Hippocampal formation (tissue), 2 donors: ENCODE measurements at regions not wholly inside any gene's neighbourhood (a gene's known extent, or its start where the extent isn't known, plus 50 kb on each side); places are given as distances from the start of the nearest gene placed in this dataset.
"Not testable (repeated sequence)": the region's sequence is repeated elsewhere in the genome, so short reads cannot be mapped to it uniquely, and the experiment has no call there.

Experiments
- DNase-seq, 2 donors: peaks; one replicate each; lab custom pipeline; 2025; lab: John Stamatoyannopoulos, UW

GRCh38 chr6:6978731-6979130 lies 129.0 kb upstream of the RREB1 start:
- no peak for DNase-seq

DNA sequence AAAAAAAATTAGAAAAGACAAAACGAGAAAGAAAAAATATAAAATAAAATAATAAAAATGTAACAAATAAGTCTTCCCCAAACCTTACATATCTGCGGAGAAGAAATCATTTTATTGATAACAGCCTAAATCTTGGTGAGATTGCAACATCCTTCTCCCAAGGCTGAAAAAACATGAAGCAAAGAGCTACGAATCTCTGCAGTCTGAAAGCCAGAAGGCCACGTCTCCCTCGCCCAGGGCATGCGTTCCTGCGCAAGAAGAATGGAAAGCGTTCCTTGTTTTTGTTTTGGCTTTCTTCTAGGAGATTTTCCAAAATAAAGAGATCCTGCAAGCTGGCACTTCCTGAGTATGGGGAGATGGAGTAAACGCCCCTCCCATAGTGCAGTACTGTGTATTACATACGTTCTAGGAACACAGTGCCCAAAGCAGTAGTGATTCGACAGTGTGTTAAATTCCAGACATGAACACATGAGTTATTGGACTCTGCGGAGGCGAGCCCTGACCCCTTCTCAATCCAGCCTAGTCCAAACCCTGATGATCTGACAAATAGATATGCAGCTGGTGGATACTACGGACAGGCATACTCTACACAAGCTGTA lies 126.7 kb upstream of the RREB1 start:
- DNase-seq, result no peak

DNA sequence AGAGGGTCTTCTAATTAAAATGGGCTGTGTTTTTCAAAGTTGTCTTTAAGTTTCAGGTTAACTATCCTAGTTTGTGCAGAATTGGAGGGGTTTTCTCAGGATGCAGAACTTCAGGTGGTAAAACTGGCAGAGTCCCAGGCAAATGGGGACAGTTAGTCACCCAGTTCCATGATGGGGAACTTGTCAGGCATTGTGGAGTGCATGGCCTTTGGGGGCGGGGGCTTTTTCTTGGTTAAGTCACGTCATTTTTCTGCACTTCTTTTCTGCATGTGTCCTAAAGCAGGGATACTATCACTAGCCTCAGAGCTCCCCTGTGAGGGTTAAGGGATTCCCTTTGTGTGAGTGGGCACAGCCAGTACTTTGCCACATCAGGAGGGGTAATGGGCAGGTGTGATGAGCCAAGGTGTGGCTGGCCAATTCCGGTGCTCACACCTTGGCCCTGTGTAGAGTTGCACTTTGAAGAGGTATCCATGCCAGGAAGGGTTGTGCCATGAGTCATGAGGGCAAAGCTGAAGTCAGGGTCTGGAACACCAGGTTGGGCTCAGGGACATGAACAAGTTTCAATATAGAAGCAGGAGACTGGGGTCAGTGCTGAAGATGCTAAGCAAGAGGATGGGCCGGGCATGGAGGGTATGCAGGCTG lies 126.0 kb upstream of the RREB1 start:
- no peak for DNase-seq

GRCh38 chr6:6982663-6983062 lies 125.1 kb upstream of the RREB1 start:
- no peak for DNase-seq

DNA sequence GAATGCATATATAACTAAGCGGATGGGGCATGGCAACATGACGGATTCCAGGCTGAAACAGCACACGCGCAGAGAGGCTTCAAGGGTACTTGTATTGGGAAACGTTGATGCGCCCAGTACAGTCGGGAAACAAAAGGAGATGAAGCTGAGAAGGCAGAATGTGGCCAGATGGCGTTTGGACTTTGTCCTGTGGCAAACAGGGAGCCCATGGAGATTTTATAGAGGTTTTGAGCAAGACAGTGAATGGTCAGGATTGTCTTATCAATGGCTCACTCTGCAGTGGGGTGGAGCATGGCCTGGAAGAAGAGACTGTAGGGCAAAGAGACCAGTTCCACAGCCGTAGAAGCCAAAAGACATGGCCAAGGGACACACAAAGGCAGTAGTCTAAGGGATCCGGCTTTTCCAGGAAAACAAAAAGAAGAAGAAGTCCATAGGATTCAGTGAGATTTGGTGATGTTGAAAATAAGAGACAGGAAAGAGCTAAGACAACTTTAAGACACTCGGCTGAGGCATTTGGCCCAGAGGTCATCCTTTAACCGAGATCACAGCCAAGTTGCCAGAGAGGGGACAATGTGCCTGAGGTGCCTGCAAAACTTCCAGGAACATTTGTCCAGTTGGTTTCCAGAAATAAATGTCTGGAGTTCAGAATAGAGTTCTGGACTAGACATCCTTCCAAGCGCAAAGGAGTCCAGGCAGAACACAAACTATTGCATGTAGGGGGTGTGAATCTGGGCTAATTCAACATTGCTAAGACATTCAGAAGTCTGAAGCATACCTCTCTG lies 123.0 kb upstream of the RREB1 start:
- DNase-seq, result no peak

GRCh38 chr6:6986344-6986743 lies 121.4 kb upstream of the RREB1 start:
- no peak for DNase-seq

DNA sequence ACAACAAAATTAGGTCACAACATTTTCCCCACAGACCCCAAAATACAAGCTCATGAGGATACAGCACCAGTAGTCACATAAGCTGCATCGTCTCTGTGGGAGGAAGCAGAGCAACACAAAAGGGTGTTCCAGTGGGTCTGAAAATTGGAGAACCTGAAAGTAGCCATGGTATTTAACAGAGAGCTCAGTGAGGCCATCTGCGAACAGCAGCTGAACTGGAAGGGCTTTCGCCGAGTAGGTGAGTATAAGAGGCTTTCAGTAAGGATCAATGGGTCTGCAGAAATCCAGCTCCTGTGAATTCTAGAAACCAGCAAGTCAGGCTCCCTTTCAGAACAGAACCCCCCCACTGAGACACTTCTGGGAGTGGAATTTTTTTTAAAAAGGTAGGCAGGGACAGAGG lies 120.0 kb upstream of the RREB1 start:
- DNase-seq, result no peak

DNA sequence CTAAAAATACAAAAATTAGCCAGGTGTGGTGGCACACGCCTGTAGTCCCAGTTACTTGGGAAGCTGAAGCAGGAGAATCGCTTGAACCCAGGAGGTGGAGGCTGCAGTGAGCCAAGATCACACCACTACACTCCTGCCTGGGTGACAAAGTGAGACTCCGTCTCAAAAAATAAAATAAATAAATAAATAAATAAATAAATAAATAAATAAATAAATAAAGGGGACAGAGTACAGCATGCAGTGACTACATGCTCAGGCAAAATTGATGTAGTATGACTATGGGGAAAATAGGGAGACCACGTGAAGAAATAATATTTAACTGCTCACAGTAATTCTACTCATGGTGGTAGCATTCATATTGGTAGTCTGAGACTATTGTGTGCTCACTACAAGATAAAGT lies 117.7 kb upstream of the RREB1 start:
- DNase-seq, result not testable (repeated sequence)

DNA sequence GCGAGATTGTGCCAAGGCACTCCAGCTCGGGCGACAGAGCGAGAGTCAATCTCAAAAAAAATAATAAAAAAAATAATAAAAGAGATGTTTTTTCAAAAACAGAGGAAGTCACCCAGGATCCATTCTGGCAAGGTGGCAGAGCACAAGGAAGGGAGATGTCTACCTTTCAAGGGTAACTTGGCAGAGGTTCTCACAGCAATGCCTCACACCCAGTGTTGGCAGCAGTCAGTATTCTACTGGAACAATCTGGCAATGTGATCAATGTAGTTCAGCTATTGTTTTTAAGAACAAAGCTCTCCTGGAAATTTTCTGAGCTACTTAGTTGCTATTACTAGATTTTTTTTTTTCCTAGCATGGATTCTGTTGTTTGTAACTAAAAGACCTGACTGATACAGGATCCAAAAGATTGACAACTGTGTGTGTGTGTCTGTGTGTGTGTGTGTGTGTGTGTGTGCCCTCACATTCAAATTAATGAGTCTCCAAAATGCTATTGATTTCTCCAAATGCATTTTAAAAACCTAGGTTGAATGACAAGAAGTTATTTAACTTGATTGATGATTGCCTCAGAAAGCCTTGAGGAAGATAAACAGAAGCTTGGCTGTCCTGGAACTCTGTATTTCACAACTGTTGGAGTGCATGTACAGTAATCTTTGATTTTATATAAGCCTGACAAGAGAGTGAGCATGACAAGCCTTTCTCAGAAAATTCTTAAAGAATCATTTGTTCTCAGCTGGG lies 114.1 kb upstream of the RREB1 start:
- no peak for DNase-seq

DNA sequence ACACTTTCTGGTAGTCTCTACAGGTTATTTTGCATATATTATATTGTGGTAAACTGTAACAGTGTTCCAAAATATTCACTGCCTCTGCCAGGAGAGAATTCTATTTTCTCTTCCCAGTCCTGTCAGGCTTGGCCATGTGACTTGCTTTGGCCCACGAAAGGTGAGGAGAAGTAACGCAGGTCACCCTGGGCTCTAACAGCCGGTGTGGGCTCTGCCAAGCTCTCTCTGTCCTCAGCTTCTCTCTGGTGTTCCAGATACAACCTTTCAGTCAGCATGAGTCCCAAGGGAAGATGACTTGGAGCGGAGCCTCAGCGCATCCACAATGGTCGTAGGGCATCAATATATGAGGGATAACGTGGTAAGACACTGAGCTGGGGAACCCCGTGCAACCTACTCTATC lies 113.0 kb upstream of the RREB1 start:
- DNase-seq, result no peak

DNA sequence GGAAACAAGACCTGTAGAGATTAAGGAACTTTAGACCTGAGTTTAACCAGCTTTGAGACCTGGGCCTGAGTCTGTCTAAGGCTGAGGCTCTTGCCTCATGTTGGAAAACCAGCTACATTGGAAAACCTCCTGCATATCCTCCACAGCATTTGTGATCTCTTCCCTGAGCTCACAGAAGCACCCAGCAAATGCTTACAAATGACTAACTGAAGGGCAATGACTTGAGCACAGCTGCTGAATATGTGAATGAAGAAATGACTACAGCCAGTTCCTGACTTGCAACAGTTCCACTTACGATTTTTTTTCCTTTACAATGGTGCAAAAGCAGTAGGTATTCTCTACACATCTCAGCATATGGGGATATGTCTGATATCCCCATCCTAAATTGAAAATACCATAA lies 112.4 kb upstream of the RREB1 start:
- DNase-seq, result no peak

- no peak for DNase-seq
Observed at GRCh38 chr6:6996124-6996523, 111.6 kb upstream of the RREB1 start.

DNA sequence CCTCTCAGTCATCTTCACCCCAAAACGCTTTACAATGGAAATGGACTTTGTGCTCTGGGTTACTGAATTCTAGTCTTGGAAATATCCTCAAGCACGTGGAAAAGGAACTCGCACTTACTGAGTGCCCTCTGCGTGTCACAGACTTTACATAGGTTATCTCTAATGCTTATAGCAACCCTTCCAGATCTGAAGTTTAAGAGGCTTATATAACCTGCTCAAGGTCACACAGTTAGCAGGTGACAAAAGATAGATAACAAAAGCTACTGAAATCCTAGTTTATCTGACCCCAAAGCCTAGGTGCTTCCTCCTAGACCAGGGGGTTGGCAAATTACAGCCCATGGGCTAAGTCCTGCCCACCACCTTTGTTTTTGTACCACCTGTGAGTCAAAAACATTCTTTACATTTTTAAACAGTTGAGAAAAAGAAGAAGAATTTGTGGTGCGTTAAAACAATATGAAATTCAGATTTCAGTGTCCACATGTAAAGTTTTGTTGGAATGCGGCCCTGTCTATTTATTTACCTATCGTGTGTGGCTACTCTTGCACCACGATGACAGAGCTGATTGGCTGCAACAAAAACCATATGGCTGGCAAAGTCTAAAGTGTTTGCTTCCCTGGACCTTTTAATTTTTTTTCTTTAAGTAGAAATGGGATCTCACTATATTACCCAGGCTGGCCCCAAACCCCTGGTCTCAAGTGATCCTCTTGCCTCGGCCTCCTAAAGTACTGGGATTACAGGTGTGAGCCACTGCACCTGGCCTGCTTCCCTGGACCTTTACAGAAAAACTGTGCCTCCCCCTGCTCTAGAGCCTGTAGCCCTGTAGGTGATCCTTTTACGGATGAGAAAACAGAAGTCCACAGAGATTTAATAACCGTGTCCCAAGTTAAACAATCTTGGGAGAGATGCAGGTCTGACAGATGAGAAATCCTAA lies 110.2 kb upstream of the RREB1 start:
- DNase-seq, result no peak

GRCh38 chr6:6998194-6998569 lies 109.6 kb upstream of the RREB1 start:
- no peak for DNase-seq

- no peak for DNase-seq
Observed at GRCh38 chr6:7000825-7001777, 106.7 kb upstream of the RREB1 start.

GRCh38 chr6:7003041-7003440 lies 104.7 kb upstream of the RREB1 start:
- DNase-seq, result no peak

- no peak for DNase-seq
Observed at GRCh38 chr6:7004581-7005297, 103.0 kb upstream of the RREB1 start.

- no peak for DNase-seq
Observed at GRCh38 chr6:7006515-7007191, 101.1 kb upstream of the RREB1 start.

DNA sequence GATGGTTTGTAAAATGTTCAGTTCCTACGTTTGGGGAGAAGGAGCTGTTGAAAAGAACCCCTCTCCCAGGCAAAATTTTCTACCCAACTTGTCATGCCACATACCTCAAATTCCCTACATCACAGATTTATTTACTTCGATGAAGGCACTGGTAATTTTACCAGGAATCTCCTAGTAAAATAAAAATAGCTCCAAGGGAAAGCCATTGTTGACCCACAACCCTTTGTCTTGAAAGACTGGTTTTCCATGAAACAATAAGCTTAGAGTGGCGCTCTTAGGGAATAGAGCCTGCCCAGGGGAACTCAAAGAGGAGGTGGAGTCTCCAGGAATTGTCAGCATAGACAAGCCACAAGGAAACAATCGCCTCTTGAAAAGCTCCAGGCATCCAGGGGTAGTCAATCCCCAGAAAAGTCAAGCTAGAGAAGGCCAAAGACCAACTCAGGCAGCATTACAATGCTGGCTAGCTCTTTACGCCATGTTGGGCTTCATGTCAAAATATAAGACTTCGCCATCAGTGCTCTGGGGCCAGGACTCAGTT lies 99.2 kb upstream of the RREB1 start:
- DNase-seq, result no peak
